LNCAP (cell line): ENCODE measurements at regions not wholly inside any gene's neighbourhood (a gene's known extent, or its start where the extent isn't known, plus 50 kb on each side); places are given as distances from the start of the nearest gene placed in this dataset.

Source experiments
- CTCF ChIP-seq: fragments of 450-650 bp; IDR thresholded peaks from 2 replicates; pipeline ENCODE4 v1.5.1; 2017; ENCODE audit warnings: mild to moderate bottlenecking

GRCh38 chrX:23465105-23465791 lies 130.6 kb downstream of the PTCHD1 start:
- TF ChIP-seq CTCF = no peak

GRCh38 chrX:23465985-23466384 lies 131.3 kb downstream of the PTCHD1 start:
- no peak for TF ChIP-seq CTCF

- no peak for TF ChIP-seq CTCF
Observed at GRCh38 chrX:23478056-23478455, 143.4 kb downstream of the PTCHD1 start.

- no peak for TF ChIP-seq CTCF
Observed at GRCh38 chrX:23478561-23478960, 143.9 kb downstream of the PTCHD1 start.

- TF ChIP-seq CTCF = no peak
Observed at GRCh38 chrX:23482561-23482960, 147.9 kb downstream of the PTCHD1 start.

GRCh38 chrX:23483396-23483795 lies 148.7 kb downstream of the PTCHD1 start:
- no peak for TF ChIP-seq CTCF

DNA sequence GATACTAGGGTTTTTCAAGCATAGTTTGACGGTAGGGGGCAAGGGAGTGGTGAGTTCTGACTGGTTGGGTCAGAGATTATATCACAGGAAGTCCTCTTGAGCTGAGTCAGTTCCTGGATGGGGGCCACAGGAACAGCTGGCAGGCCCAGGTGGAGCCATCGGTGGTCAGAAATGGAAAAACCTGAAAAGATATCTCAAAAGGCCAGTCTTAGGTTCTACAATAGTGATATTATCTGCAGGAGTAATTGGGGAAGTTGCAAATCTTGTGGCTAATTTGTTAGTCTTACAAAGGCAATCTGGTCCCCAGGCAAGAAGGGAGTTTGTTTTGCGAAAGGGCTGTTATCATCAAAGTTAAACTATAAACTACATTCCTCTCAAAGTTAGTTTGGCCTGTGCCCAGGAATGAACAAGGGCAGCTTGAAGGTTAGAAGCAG lies 159.3 kb downstream of the PTCHD1 start:
- TF ChIP-seq CTCF = no peak

DNA sequence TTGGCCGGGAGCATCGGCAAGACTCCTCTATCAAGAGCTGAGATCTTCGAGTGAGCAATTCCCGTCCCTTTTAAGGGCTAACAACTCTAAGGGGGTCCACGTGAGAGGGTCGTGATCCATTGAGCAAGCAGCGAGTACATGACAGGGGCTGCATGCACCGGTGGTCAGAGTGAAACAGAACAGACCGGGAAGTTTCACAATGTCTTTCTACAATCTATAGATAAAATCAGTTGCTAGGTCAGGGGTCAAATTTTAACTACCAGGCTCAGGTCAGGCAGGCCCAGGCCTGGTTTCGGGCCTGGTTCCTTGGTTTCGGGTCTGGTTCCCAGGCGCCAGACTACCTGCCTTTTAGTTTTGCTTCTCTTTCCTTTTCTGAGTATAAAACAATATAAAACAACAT lies 160.1 kb downstream of the PTCHD1 start:
- no peak for TF ChIP-seq CTCF
